Activated effector memory CD4-positive, alpha-beta T cell treated with anti-CD3 and anti-CD28 coated beads, Interleukin-2, amount 50 U/mL, for 16 hours (primary cell): ENCODE measurements at regions not wholly inside any gene's neighbourhood (a gene's known extent, or its start where the extent isn't known, plus 50 kb on each side); places are given as distances from the start of the nearest gene placed in this dataset.
"Not testable (repeated sequence)": the region's sequence is repeated elsewhere in the genome, so short reads cannot be mapped to it uniquely, and the experiment has no call there.

Source experiments
- DNase-seq: peaks from one replicate; pipeline ENCODE4 v3.0.0-alpha.2; 2020

GRCh38 chr15:38073178-38073946 lies 138.9 kb downstream of the TMCO5A start:
- no peak for DNase-seq

GRCh38 chr15:38074029-38074428 lies 139.6 kb downstream of the TMCO5A start:
- no peak for DNase-seq

- DNase-seq, result no peak
Measured at GRCh38 chr15:38075466-38075865, 141.0 kb downstream of the TMCO5A start.

GRCh38 chr15:38076786-38077185 lies 142.3 kb downstream of the TMCO5A start:
- DNase-seq, result no peak

- no peak for DNase-seq
Measured at GRCh38 chr15:38079236-38079635, 144.8 kb downstream of the TMCO5A start.

- no peak for DNase-seq
Measured at GRCh38 chr15:38080651-38081275, 146.3 kb downstream of the TMCO5A start.

- no peak for DNase-seq
Measured at GRCh38 chr15:38084289-38084688, 149.8 kb downstream of the TMCO5A start.

GRCh38 chr15:38085114-38085513 lies 150.7 kb downstream of the TMCO5A start:
- DNase-seq, result peak; percentile 64

GRCh38 chr15:38085931-38086568 lies 151.6 kb downstream of the TMCO5A start:
- DNase-seq, result no peak

GRCh38 chr15:38086611-38087010 lies 152.2 kb downstream of the TMCO5A start:
- no peak for DNase-seq

GRCh38 chr15:38088971-38089370 lies 154.5 kb downstream of the TMCO5A start:
- no peak for DNase-seq

GRCh38 chr15:38090223-38090622 lies 155.8 kb downstream of the TMCO5A start:
- no peak for DNase-seq

- no peak for DNase-seq
Measured at GRCh38 chr15:38090678-38091077, 156.2 kb downstream of the TMCO5A start.

- DNase-seq, result no peak
Measured at GRCh38 chr15:38091078-38091645, 156.7 kb downstream of the TMCO5A start.

- no peak for DNase-seq
Measured at GRCh38 chr15:38093931-38094330, 158.7 kb upstream of the SPRED1 start.

- DNase-seq, result no peak
Measured at GRCh38 chr15:38102972-38103371, 149.7 kb upstream of the SPRED1 start.

- no peak for DNase-seq
Measured at GRCh38 chr15:38103564-38103963, 149.1 kb upstream of the SPRED1 start.

- no peak for DNase-seq
Measured at GRCh38 chr15:38111070-38111469, 141.6 kb upstream of the SPRED1 start.

GRCh38 chr15:38112406-38112805 lies 140.2 kb upstream of the SPRED1 start:
- DNase-seq, result no peak

GRCh38 chr15:38115121-38115520 lies 137.5 kb upstream of the SPRED1 start:
- DNase-seq, result no peak

GRCh38 chr15:38117781-38118180 lies 134.9 kb upstream of the SPRED1 start:
- DNase-seq, result no peak

- not testable (repeated sequence) for DNase-seq
Measured at GRCh38 chr15:38119865-38120264, 132.8 kb upstream of the SPRED1 start.

- DNase-seq, result no peak
Measured at GRCh38 chr15:38127306-38127771, 125.3 kb upstream of the SPRED1 start.

GRCh38 chr15:38128341-38128781 lies 124.3 kb upstream of the SPRED1 start:
- no peak for DNase-seq
